Effector CD8-positive, alpha-beta T cell (primary cell): ENCODE measurements at regions not wholly inside any gene's neighbourhood (a gene's known extent, or its start where the extent isn't known, plus 50 kb on each side); places are given as distances from the start of the nearest gene placed in this dataset.
"Not testable (repeated sequence)": the region's sequence is repeated elsewhere in the genome, so short reads cannot be mapped to it uniquely, and the experiment has no call there.

Experiments
- DNase-seq: peaks from one replicate; lab custom pipeline; 2025; lab: John Stamatoyannopoulos, UW

- DNase-seq: no peak
Observed at GRCh38 chr6:140774080-140774505, 1358.6 kb upstream of the GJE1 start.

- no peak for DNase-seq
Observed at GRCh38 chr6:140773276-140773675, 1359.4 kb upstream of the GJE1 start.

- no peak for DNase-seq
Observed at GRCh38 chr6:140772576-140772975, 1360.1 kb upstream of the GJE1 start.

GRCh38 chr6:140768133-140768532 lies 1364.6 kb upstream of the GJE1 start:
- DNase-seq: no peak

- DNase-seq: no peak
Observed at GRCh38 chr6:140766999-140767398, 1365.7 kb upstream of the GJE1 start.

GRCh38 chr6:140758169-140758877 lies 1374.4 kb upstream of the GJE1 start:
- no peak for DNase-seq

- no peak for DNase-seq
Observed at GRCh38 chr6:140752234-140752633, 1377.8 kb upstream of the CITED2 start.

- no peak for DNase-seq
Observed at GRCh38 chr6:140747114-140747513, 1372.7 kb upstream of the CITED2 start.

- DNase-seq: no peak
Observed at GRCh38 chr6:140744659-140745320, 1370.3 kb upstream of the CITED2 start.

- no peak for DNase-seq
Observed at GRCh38 chr6:140736231-140736630, 1361.8 kb upstream of the CITED2 start.

GRCh38 chr6:140732991-140733390 lies 1358.5 kb upstream of the CITED2 start:
- no peak for DNase-seq

GRCh38 chr6:140732155-140732554 lies 1357.7 kb upstream of the CITED2 start:
- no peak for DNase-seq

GRCh38 chr6:140731741-140732140 lies 1357.3 kb upstream of the CITED2 start:
- DNase-seq: no peak

- no peak for DNase-seq
Observed at GRCh38 chr6:140729521-140729920, 1355.1 kb upstream of the CITED2 start.

GRCh38 chr6:140718021-140718420 lies 1343.6 kb upstream of the CITED2 start:
- DNase-seq: no peak

- no peak for DNase-seq
Observed at GRCh38 chr6:140713495-140713894, 1339.0 kb upstream of the CITED2 start.

GRCh38 chr6:140711019-140711613 lies 1336.7 kb upstream of the CITED2 start:
- DNase-seq: no peak

GRCh38 chr6:140708441-140708840 lies 1334.0 kb upstream of the CITED2 start:
- no peak for DNase-seq

- DNase-seq: not testable (repeated sequence)
Observed at GRCh38 chr6:140704008-140704407, 1329.6 kb upstream of the CITED2 start.

GRCh38 chr6:140697585-140697984 lies 1323.1 kb upstream of the CITED2 start:
- DNase-seq: no peak

- DNase-seq: no peak
Observed at GRCh38 chr6:140684776-140685550, 1310.5 kb upstream of the CITED2 start.

GRCh38 chr6:140677781-140678528 lies 1303.5 kb upstream of the CITED2 start:
- DNase-seq: no peak
